ENCODE measurements at regions not wholly inside any gene's neighbourhood (a gene's known extent, or its start where the extent isn't known, plus 50 kb on each side); places are given as distances from the start of the nearest gene placed in this dataset.

DNA sequence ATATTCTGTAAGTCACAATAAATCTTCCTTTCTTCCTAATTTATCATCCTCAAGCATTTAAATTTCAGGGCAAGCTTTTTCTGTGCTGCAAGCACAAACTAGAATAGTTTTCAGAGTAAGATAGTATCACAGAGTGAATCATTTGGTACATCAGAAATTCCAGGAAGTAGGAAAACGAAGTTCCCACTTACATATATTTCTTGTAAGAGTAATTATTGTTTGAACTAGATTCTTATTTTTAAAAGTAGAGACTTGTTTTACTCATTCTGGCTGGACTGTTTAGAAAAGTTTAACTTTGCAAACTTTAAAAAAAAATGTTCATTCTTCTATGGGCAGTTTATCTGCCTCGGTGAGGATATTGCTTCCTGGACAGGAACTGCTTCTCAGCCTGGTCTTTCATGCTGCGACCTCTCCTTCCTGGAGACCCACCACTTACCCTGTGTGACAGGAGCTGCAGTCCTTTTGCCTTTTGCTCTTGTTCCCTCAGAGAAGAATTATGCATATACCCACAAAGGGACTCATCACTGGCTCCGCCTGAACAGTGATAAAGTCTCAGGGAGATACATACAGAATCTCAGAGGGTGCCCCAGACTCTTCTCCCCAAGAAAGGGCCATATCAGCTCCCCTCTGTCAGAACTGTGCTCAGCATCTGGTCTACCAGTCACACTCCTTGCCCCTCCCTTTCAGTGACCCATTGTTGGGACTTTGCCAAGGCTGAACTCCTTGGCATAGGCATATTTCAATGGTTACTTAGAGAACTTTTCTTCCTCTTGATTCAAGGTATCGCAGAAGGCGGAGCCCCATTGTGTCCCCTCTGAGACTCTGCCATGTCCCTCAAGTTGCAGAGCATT lies 102.7 kb upstream of the CD55 start:
- 0 out of 2 replicates have a peak, but pooled peaks have one; percentile 20 for TF ChIP-seq OSR1 (CRISPR knock-in tag; IDR thresholded peaks at IDR 0.05)
- TF ChIP-seq, protein P1, sequence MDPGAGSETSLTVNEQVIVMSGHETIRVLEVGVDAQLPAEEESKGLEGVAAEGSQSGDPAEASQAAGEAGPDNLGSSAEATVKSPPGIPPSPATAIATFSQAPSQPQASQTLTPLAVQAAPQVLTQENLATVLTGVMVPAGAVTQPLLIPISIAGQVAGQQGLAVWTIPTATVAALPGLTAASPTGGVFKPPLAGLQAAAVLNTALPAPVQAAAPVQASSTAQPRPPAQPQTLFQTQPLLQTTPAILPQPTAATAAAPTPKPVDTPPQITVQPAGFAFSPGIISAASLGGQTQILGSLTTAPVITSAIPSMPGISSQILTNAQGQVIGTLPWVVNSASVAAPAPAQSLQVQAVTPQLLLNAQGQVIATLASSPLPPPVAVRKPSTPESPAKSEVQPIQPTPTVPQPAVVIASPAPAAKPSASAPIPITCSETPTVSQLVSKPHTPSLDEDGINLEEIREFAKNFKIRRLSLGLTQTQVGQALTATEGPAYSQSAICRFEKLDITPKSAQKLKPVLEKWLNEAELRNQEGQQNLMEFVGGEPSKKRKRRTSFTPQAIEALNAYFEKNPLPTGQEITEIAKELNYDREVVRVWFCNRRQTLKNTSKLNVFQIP (CRISPR knock-in tag; IDR thresholded peaks at IDR 0.05; ENCODE audit: borderline replicate concordance, low read depth): no peak; the same call in 1 of the 2 replicates

Measured in SK-N-SH treated with all-trans-retinoic acid at 6 μM for 48 hours (cell line).